BE2C (cell line): ENCODE measurements at regions not wholly inside any gene's neighbourhood (a gene's known extent, or its start where the extent isn't known, plus 50 kb on each side); places are given as distances from the start of the nearest gene placed in this dataset.

Experiments
- DNase-seq: peaks from one replicate; pipeline ENCODE4 v3.0.0-alpha.2; 2020
- H3K27me3 ChIP-seq: fragments of 250-450 bp; sonication (Bioruptor Pico); 2 replicates; pipeline ENCODE4 v1.5.1; 2020; ENCODE audit warnings: mild to moderate bottlenecking
- H3K36me3 ChIP-seq: fragments of 250-450 bp; sonication (Bioruptor Pico); 2 replicates; pipeline ENCODE4 v1.5.1; 2020; ENCODE audit warnings: mild to moderate bottlenecking
- H3K4me1 ChIP-seq: fragments of 250-450 bp; sonication (Bioruptor Pico); 2 replicates; pipeline ENCODE4 v1.5.1; 2020
- H3K4me3 ChIP-seq: 2 replicates; pipeline ENCODE4 v1.5.1; 2011; ENCODE audit warnings: low read depth, low read length
- H3K9me3 ChIP-seq: fragments of 250-450 bp; sonication (Bioruptor Pico); 2 replicates; pipeline ENCODE4 v1.5.1; 2020
- CTCF ChIP-seq: IDR thresholded peaks from 2 replicates; pipeline ENCODE4 v1.5.1; 2012; ENCODE audit warnings: mild to moderate bottlenecking, low read depth, low read length

- Histone ChIP-seq H3K4me3 (no peak overlapping the region), H3K27me3 (no peaks in the 10 kb centered on the region; the same call in 1 of the 2 replicates), H3K4me1 (no peaks in the 10 kb centered on the region), H3K9me3 (no peaks in the 10 kb centered on the region), H3K36me3 (no peaks in the 10 kb centered on the region)
- no peak for DNase-seq
- TF ChIP-seq CTCF = no peak
Measured at GRCh38 chr15:39040861-39041260, 476.2 kb upstream of the RASGRP1 start.

GRCh38 chr15:39041979-39042495, 477.4 kb upstream of the RASGRP1 start:
- Histone ChIP-seq H3K36me3 (no peaks in the 10 kb centered on the region), H3K27me3 (no peaks in the 10 kb centered on the region; the same call in 1 of the 2 replicates), H3K4me1 (no peaks in the 10 kb centered on the region), H3K4me3 (no peak overlapping the region), H3K9me3 (no peaks in the 10 kb centered on the region)
- DNase-seq = no peak
- TF ChIP-seq CTCF = no peak

GRCh38 chr15:39051626-39052322, 487.2 kb upstream of the RASGRP1 start:
- TF ChIP-seq CTCF = no peak
- H3K36me3 ChIP-seq = no peaks in the 10 kb centered on the region
- no peak for DNase-seq

GRCh38 chr15:39052323-39052705, 487.7 kb upstream of the RASGRP1 start:
- no peak for DNase-seq

More at GRCh38 chr15:39051626-39052322, 487.2 kb upstream of the RASGRP1 start:
- no peaks in the 10 kb centered on the region for H3K4me1 ChIP-seq
- H3K9me3 ChIP-seq = no peaks in the 10 kb centered on the region
- H3K27me3 ChIP-seq = no peaks in the 10 kb centered on the region
- H3K4me3 ChIP-seq = no peak overlapping the region

GRCh38 chr15:39053480-39053879, 488.9 kb upstream of the RASGRP1 start:
- no peak for TF ChIP-seq CTCF
- Histone ChIP-seq H3K36me3 (no peaks in the 10 kb centered on the region), H3K27me3 (no peaks in the 10 kb centered on the region), H3K9me3 (no peaks in the 10 kb centered on the region), H3K4me3 (no peak overlapping the region), H3K4me1 (no peaks in the 10 kb centered on the region)
- no peak for DNase-seq

More at GRCh38 chr15:39052323-39052705, 487.7 kb upstream of the RASGRP1 start:
- Histone ChIP-seq H3K27me3 (no peaks in the 10 kb centered on the region), H3K36me3 (no peaks in the 10 kb centered on the region), H3K4me3 (no peak overlapping the region), H3K9me3 (no peaks in the 10 kb centered on the region), H3K4me1 (no peaks in the 10 kb centered on the region)
- TF ChIP-seq CTCF = no peak

GRCh38 chr15:39054128-39054732, 489.6 kb upstream of the RASGRP1 start:
- DNase-seq = no peak
- no peak overlapping the region for H3K4me3 ChIP-seq

More at GRCh38 chr15:39054128-39054732, 489.6 kb upstream of the RASGRP1 start:
- H3K4me1 ChIP-seq = no peaks in the 10 kb centered on the region
- H3K9me3 ChIP-seq = no peaks in the 10 kb centered on the region
- TF ChIP-seq CTCF = no peak
- no peaks in the 10 kb centered on the region for H3K27me3 ChIP-seq
- H3K36me3 ChIP-seq = no peaks in the 10 kb centered on the region
